Fibroblast of the aortic adventitia (primary cell): ENCODE measurements at regions not wholly inside any gene's neighbourhood (a gene's known extent, or its start where the extent isn't known, plus 50 kb on each side); places are given as distances from the start of the nearest gene placed in this dataset.

Experiments
- DNase-seq: peaks from one replicate; pipeline ENCODE4 v3.0.0-alpha.2; 2010; ENCODE audit warnings: low read depth
- H3K4me3 ChIP-seq: 2 replicates; pipeline ENCODE4 v1.5.1; 2011; ENCODE audit warnings: low read depth, mild to moderate bottlenecking, control low read depth, low read length, moderate library complexity
- TF ChIP-seq, protein P1 (sequence below): IDR thresholded peaks from 2 replicates; pipeline ENCODE4 v1.5.1; 2011; ENCODE audit warnings: mild to moderate bottlenecking, low read length, control low read depth, inconsistent platforms; ENCODE audit not compliant: insufficient read depth

DNA sequence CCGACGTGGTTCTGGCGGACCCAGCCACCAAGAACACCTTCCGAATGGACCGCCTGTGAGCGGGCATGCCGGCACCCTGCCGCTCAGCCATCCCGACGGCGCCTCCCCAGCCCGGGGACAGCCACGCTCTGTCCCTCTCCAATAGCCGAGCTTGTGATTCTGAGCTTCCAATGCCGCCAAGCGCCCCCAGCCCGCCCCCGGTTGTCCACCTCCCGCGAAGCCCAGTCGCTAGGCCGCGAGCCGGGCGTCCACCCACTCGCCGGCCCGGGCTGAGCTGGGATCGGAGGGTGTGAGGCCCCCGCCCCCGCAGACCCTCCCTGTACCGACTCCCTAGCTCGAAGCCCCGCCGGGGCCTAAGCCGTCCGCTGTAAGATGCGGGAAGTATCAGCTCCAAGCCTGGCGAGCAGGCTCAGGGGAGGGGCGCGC lies 1195.1 kb upstream of the CHAC2 start:
- DNase-seq: no peak
- H3K4me3 ChIP-seq: no peak overlapping the region
- TF ChIP-seq, protein P1, sequence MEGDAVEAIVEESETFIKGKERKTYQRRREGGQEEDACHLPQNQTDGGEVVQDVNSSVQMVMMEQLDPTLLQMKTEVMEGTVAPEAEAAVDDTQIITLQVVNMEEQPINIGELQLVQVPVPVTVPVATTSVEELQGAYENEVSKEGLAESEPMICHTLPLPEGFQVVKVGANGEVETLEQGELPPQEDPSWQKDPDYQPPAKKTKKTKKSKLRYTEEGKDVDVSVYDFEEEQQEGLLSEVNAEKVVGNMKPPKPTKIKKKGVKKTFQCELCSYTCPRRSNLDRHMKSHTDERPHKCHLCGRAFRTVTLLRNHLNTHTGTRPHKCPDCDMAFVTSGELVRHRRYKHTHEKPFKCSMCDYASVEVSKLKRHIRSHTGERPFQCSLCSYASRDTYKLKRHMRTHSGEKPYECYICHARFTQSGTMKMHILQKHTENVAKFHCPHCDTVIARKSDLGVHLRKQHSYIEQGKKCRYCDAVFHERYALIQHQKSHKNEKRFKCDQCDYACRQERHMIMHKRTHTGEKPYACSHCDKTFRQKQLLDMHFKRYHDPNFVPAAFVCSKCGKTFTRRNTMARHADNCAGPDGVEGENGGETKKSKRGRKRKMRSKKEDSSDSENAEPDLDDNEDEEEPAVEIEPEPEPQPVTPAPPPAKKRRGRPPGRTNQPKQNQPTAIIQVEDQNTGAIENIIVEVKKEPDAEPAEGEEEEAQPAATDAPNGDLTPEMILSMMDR: no peak

DNA sequence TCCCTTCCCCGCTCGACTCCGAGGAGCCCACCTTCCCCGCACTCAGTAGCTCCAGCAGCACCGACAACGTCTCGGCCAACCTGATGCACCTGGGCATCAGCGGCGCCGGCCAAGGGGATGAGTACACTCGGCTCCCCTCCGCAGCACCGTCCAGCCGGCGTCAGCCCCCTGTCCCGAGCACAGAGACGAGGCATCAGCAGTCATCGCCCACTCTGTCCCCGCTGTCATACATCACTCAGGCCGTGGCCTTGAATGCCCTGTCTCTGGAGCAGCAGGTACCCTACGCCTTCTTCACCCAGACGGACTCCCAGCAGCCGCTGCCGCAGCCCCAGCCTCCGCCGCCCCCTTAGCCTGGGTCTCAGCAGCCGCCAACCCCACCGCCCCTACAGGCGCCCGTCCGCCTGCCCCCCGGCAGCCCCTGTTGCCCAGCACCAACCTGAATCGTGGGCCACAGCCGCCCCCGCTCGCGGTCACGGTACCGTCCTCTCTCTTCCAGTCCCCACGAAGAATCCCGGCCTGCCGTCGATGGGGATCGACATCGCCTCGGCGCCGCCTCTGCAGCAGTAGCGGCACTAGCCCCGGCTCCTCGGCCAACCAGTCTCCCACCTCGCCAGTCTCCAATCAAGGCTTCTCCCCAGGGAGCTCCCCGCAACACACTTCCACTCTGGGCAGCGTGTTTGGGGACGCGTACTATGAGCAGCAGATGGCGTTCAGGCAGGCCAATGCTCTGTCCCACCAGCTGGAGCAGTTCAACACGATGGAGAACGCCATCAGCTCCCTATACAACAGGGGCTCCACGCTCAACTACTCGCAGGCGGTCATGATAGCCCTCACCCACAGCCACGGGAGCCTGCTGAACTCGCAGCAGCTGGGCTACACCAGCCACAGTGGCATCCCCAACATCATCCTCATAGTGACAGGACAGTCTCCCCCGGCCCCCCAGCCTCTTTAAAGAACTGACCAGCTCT lies 1195.9 kb upstream of the CHAC2 start:
- H3K4me3 ChIP-seq: no peak overlapping the region
- no peak for DNase-seq
- TF ChIP-seq, protein P1: no peak

DNA sequence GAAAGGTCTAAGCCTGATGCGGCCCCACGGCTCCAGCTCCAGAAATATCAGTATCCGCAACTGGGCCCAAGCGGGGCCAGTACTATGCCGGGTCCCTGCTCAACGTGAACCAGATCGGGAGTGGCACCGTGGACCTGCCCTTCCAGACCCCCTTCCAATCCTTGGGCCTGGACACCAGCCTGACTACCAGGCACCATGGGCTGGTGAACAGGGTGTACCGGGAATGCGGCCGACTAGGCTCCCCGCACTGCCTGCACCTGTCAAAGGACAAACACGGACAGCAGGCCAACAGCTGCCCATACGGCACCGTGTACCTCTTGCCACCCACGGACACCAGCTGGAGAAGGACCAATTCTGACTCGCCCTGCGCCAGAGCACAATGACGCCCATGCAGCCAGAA lies 1196.9 kb upstream of the CHAC2 start:
- TF ChIP-seq, protein P1: no peak
- H3K4me3 ChIP-seq: no peak overlapping the region

DNA sequence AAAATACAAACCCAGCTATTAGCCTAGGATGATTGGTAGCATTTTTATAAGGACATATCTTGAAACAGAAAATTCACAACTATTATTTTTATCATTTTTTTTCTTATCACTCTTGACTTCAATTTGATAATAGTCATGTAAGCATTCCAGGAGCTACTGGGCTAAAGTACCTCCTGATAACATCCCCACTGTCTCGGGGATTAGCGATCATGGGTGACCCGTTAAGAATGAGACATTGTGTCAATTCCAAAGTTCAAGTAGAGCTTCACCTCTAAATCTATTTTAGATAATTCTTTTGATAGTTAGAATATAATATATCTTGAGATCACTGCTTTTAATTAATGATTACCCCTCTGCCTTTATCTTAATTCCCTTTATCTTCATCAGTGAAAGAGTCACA lies 1204.5 kb upstream of the CHAC2 start:
- DNase-seq: no peak
- TF ChIP-seq, protein P1: no peak
- H3K4me3 ChIP-seq: no peak overlapping the region

More for the DNA sequence above, 1196.9 kb upstream of the CHAC2 start:
- DNase-seq: no peak

DNA sequence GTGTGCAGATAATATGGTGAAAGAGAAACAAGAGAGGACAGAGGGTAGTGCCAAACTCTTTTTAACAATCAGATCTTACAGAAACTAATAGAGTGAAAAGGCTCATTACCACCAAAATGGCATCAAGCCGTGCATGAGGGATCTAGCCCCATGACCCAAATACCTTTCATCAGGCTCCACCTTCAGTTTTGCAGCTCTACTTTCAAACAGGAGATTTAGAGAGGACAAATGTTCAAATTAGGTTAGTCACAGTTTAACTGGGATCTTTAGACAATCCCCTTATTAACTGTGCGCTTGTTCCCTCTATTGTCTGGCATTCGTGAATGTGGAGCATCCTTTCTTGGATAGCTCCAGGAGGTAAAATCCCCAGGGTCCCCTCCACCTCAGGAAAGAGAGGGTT lies 1209.3 kb upstream of the CHAC2 start:
- no peak overlapping the region for H3K4me3 ChIP-seq
- no peak for DNase-seq
- TF ChIP-seq, protein P1: no peak

DNA sequence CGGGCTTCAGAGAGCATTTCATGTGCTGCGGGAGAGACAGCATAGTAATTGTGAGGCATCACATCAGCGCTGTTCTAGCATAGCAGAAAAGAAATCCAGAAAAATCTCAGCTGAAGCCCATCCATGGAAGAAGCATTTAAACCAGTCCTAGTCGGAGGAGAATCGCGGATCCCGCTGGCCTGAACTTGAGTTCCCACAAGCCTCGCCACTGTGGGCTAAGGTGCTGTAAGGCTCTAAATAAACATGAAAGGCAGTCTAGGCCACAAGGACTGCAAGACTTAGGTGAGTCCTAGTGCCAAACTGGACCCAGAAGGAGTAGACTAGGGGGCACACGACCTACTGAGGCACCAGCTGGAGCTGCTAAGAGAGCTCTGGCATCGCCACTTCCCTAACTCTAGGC lies 1225.3 kb upstream of the CHAC2 start:
- H3K4me3 ChIP-seq: no peak overlapping the region
- DNase-seq: no peak
- TF ChIP-seq, protein P1: no peak
